Prostate gland (tissue), 2 donors: ENCODE measurements at regions not wholly inside any gene's neighbourhood (a gene's known extent, or its start where the extent isn't known, plus 50 kb on each side); places are given as distances from the start of the nearest gene placed in this dataset.

ENCODE experiments used
- POLR2A ChIP-seq: fragments of 450-650 bp; IDR thresholded peaks from one replicate; pipeline ENCODE4 v1.6.1; 2016; ENCODE audit warnings: antibody characterized with exemption, mild to moderate bottlenecking
- POLR2AphosphoS5 ChIP-seq: sonication (generic); formaldehyde crosslinking; IDR thresholded peaks from one replicate; pipeline ENCODE4 v1.6.1; 2017; ENCODE audit warnings: antibody characterized with exemption
- TF ChIP-seq, protein P1 (sequence below), 4 experiments: fragments of 200-600 bp in 2 of 4; fragments of 450-650 bp in 2 of 4; sonication (generic) in 2 of 4; IDR thresholded peaks; 1 replicate in 3 of 4; 2 replicates in 1 of 4; pipeline ENCODE4 v1.5.1; 2016 to 2019; ENCODE audit warnings: antibody characterized with exemption in 4 of 4, mild to moderate bottlenecking in 2 of 4, moderate library complexity in 2 of 4

DNA sequence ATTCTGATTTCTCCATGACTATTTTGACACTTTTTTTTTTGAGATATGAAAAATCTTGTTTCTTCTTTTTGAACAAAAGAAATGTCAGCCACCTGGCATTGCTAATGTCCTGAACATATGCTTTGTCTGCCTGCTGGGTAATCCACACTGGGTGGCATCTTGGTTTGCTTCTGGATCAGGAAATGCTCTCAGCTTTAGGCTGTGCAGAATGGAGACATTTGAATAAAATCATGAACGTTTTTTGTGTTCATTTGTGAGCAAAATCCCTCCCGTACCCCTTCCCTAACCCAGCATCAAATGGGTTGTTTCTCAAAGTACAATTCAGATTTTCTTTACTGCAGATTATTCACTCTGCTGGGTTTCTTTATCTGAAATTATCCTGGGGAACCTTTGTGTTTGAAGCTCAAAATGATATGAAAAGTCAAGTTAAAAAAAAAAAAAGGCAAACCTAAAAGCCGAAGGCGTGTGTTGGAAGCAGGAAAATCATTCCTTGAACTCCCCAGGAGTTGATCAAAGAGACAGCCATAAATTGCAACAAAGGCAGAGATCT lies 53.4 kb upstream of the KLF7 start:
- TF ChIP-seq, protein P1, sequence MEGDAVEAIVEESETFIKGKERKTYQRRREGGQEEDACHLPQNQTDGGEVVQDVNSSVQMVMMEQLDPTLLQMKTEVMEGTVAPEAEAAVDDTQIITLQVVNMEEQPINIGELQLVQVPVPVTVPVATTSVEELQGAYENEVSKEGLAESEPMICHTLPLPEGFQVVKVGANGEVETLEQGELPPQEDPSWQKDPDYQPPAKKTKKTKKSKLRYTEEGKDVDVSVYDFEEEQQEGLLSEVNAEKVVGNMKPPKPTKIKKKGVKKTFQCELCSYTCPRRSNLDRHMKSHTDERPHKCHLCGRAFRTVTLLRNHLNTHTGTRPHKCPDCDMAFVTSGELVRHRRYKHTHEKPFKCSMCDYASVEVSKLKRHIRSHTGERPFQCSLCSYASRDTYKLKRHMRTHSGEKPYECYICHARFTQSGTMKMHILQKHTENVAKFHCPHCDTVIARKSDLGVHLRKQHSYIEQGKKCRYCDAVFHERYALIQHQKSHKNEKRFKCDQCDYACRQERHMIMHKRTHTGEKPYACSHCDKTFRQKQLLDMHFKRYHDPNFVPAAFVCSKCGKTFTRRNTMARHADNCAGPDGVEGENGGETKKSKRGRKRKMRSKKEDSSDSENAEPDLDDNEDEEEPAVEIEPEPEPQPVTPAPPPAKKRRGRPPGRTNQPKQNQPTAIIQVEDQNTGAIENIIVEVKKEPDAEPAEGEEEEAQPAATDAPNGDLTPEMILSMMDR (IDR thresholded peaks at IDR 0.05): no peak
- TF ChIP-seq POLR2AphosphoS5 (no peak), POLR2A (no peak)
